OCI-LY1 (cell line): ENCODE measurements at regions not wholly inside any gene's neighbourhood (a gene's known extent, or its start where the extent isn't known, plus 50 kb on each side); places are given as distances from the start of the nearest gene placed in this dataset.

Experiments used
- H2AFZ ChIP-seq: fragments of 200-600 bp; sonication (generic), shearing (Covaris generic); 2 replicates; pipeline ENCODE4 v1.6.0; 2014; ENCODE audit warnings: antibody characterized with exemption, mild to moderate bottlenecking, low read length
- H3F3A ChIP-seq: fragments of 200-600 bp; sonication (generic), shearing (Covaris generic); 2 replicates; pipeline ENCODE4 v1.6.0; 2014; ENCODE audit warnings: mild to moderate bottlenecking, antibody characterized with exemption, low read length, moderate library complexity; ENCODE audit not compliant: insufficient read depth
- H3K27ac ChIP-seq: fragments of 200-600 bp; sonication (generic); 2 replicates; pipeline ENCODE4 v1.5.1; 2014; ENCODE audit warnings: low read length, mixed run types, mild to moderate bottlenecking, low read depth; ENCODE audit not compliant: poor library complexity, severe bottlenecking
- H3K27me3 ChIP-seq: fragments of 200-600 bp; sonication (generic); 2 replicates; pipeline ENCODE4 v1.6.0; 2014; ENCODE audit warnings: antibody characterized with exemption, mild to moderate bottlenecking, low read length, moderate library complexity; ENCODE audit not compliant: insufficient read depth
- H3K36me3 ChIP-seq: fragments of 200-600 bp; sonication (generic); 2 replicates; pipeline ENCODE4 v1.6.1; 2014; ENCODE audit warnings: mild to moderate bottlenecking, antibody characterized with exemption, low read length, moderate library complexity, mixed read lengths; ENCODE audit not compliant: insufficient read depth
- H3K4me1 ChIP-seq: fragments of 200-600 bp; sonication (generic); 2 replicates; pipeline ENCODE4 v1.5.1; 2014; ENCODE audit warnings: mild to moderate bottlenecking, low read length, moderate library complexity; ENCODE audit not compliant: insufficient read depth, severe bottlenecking
- H3K4me2 ChIP-seq: fragments of 200-600 bp; sonication (generic), shearing (Covaris generic); 2 replicates; pipeline ENCODE4 v1.6.1; 2014; ENCODE audit warnings: low read length
- H3K4me3 ChIP-seq: fragments of 200-600 bp; sonication (generic); 2 replicates; pipeline ENCODE4 v1.5.1; 2014; ENCODE audit warnings: low read length, low read depth, mild to moderate bottlenecking, mixed read lengths; ENCODE audit not compliant: poor library complexity, severe bottlenecking
- H3K79me2 ChIP-seq: fragments of 200-600 bp; shearing (Covaris generic); 2 replicates; pipeline ENCODE4 v1.6.1; 2016; ENCODE audit warnings: mixed run types, low read length, mixed read lengths; ENCODE audit not compliant: insufficient read depth
- H3K9ac ChIP-seq: fragments of 200-600 bp; sonication (generic), shearing (Covaris generic); 2 replicates; pipeline ENCODE4 v1.6.1; 2014; ENCODE audit warnings: mild to moderate bottlenecking, low read length, mixed read lengths
- H3K9me2 ChIP-seq: fragments of 200-600 bp; sonication (generic), shearing (Covaris generic); 2 replicates; pipeline ENCODE4 v1.6.1; 2014; ENCODE audit warnings: low read depth, mild to moderate bottlenecking, low read length, mixed read lengths
- H3K9me3 ChIP-seq: fragments of 200-600 bp; shearing (Covaris generic); 2 replicates; pipeline ENCODE4 v1.6.1; 2014; ENCODE audit warnings: low read length, mixed read lengths
- H4K20me1 ChIP-seq: fragments of 200-600 bp; sonication (generic), shearing (Covaris generic); 2 replicates; pipeline ENCODE4 v1.6.0; 2016; ENCODE audit warnings: mild to moderate bottlenecking, low read length; ENCODE audit not compliant: insufficient read depth
- EZH2 ChIP-seq: fragments of 200-600 bp; sonication (generic), shearing (Covaris generic); IDR thresholded peaks from 2 replicates; pipeline ENCODE4 v1.8.0; 2017; ENCODE audit warnings: borderline replicate concordance, mixed run types, mild to moderate bottlenecking, antibody characterized with exemption, low read length, moderate library complexity, mixed read lengths
- TF ChIP-seq, protein P1 (sequence below): fragments of 200-600 bp; sonication (generic), shearing (Covaris generic); IDR thresholded peaks from 2 replicates; pipeline ENCODE4 v1.5.1; 2017; ENCODE audit warnings: mild to moderate bottlenecking, antibody characterized with exemption, low read length, moderate library complexity, mixed read lengths

GRCh38 chr1:43058545-43059360 is 100.1 kb upstream of the SLC2A1 start:
- H3K9me2 ChIP-seq: no peaks in the 10 kb centered on the region
- no peaks in the 10 kb centered on the region for H3K9me3 ChIP-seq
- H3K4me2 ChIP-seq: peak overlapping the region; percentile 4; the same call in 1 of the 2 replicates
- TF ChIP-seq, protein P1, sequence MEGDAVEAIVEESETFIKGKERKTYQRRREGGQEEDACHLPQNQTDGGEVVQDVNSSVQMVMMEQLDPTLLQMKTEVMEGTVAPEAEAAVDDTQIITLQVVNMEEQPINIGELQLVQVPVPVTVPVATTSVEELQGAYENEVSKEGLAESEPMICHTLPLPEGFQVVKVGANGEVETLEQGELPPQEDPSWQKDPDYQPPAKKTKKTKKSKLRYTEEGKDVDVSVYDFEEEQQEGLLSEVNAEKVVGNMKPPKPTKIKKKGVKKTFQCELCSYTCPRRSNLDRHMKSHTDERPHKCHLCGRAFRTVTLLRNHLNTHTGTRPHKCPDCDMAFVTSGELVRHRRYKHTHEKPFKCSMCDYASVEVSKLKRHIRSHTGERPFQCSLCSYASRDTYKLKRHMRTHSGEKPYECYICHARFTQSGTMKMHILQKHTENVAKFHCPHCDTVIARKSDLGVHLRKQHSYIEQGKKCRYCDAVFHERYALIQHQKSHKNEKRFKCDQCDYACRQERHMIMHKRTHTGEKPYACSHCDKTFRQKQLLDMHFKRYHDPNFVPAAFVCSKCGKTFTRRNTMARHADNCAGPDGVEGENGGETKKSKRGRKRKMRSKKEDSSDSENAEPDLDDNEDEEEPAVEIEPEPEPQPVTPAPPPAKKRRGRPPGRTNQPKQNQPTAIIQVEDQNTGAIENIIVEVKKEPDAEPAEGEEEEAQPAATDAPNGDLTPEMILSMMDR: no peak
- no peak for TF ChIP-seq EZH2
- no peak overlapping the region for H3K4me3 ChIP-seq
- no peak overlapping the region for H2AFZ ChIP-seq
- H4K20me1 ChIP-seq: no peaks in the 10 kb centered on the region
- no peak overlapping the region; the same call in 1 of the 2 replicates for H3K9ac ChIP-seq
- no peak overlapping the region for H3K27ac ChIP-seq
- no peaks in the 10 kb centered on the region for H3K36me3 ChIP-seq
- peaks cover 10% of the 10 kb centered on the region for H3K4me1 ChIP-seq
- H3F3A ChIP-seq: no peaks in the 10 kb centered on the region
- H3K79me2 ChIP-seq: no peaks in the 10 kb centered on the region
- H3K27me3 ChIP-seq: no peaks in the 10 kb centered on the region; the same call in 1 of the 2 replicates

GRCh38 chr1:43058056-43058455 is 99.4 kb upstream of the SLC2A1 start:
- no peak overlapping the region for H2AFZ ChIP-seq
- TF ChIP-seq, protein P1: no peak
- TF ChIP-seq EZH2: no peak
- no peak overlapping the region for H3K4me2 ChIP-seq
- no peak overlapping the region for H3K27ac ChIP-seq
- no peaks in the 10 kb centered on the region for H3K9me2 ChIP-seq
- no peak overlapping the region for H3K4me3 ChIP-seq
- H3K9me3 ChIP-seq: no peaks in the 10 kb centered on the region
- no peaks in the 10 kb centered on the region; the same call in 1 of the 2 replicates for H3K27me3 ChIP-seq
- H3F3A ChIP-seq: no peaks in the 10 kb centered on the region
- no peaks in the 10 kb centered on the region for H4K20me1 ChIP-seq
- no peak overlapping the region for H3K9ac ChIP-seq
- H3K79me2 ChIP-seq: no peaks in the 10 kb centered on the region
- peaks cover 10% of the 10 kb centered on the region for H3K4me1 ChIP-seq
- no peaks in the 10 kb centered on the region for H3K36me3 ChIP-seq

DNA sequence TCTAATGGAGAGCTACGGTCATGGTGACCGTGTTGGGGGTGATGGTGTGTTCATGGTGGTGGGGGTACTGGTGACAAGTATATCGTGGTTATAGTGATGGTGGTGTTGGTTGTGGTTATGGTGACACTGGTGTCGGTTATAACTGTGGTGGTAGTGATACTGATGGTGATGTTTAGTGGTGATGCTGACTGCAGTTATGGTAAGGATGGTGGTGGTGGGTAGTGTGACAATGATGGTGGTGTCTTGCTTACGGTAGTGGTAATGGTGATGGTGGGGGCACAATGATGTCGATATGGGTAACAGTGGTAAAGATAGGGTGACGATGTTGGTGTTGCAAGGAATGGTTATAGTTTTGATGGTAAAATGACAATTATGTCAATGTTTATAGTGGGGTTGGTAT is 98.9 kb upstream of the SLC2A1 start:
- Histone ChIP-seq H2AFZ (no peak overlapping the region), H3K4me1 (peaks cover 10% of the 10 kb centered on the region), H3K79me2 (no peaks in the 10 kb centered on the region), H3K4me2 (no peak overlapping the region), H3K36me3 (no peaks in the 10 kb centered on the region), H4K20me1 (no peaks in the 10 kb centered on the region), H3K9ac (no peak overlapping the region), H3K4me3 (no peak overlapping the region), H3K9me3 (no peaks in the 10 kb centered on the region), H3K27ac (no peak overlapping the region), H3F3A (no peaks in the 10 kb centered on the region), H3K9me2 (no peaks in the 10 kb centered on the region), H3K27me3 (no peaks in the 10 kb centered on the region; the same call in 1 of the 2 replicates)
- TF ChIP-seq, protein P1: no peak
- TF ChIP-seq EZH2: no peak
